Activated CD4-positive, alpha-beta T cell treated with anti-CD3 and anti-CD28 coated beads, Interleukin-2, amount 10 ng/mL, durations not matched to agents 7 days and 5 days (primary cell): ENCODE measurements at regions not wholly inside any gene's neighbourhood (a gene's known extent, or its start where the extent isn't known, plus 50 kb on each side); places are given as distances from the start of the nearest gene placed in this dataset.

Experiments
- CTCF ChIA-PET: fragments of 350-600 bp; sonication (Branson Sonifier 250); formaldehyde crosslinking; loops from one replicate; lab custom pipeline; 2021; ENCODE audit warnings: antibody characterized with exemption; lab: Charles Lee
- POLR2A ChIA-PET: fragments of 350-600 bp; sonication (Branson Sonifier 250); formaldehyde crosslinking; loops from one replicate; lab custom pipeline; 2021; ENCODE audit warnings: antibody characterized with exemption; lab: Charles Lee
- DNase-seq: peaks from one replicate; pipeline ENCODE4 v3.0.0-alpha.2; 2020
- H3K27ac Mint-ChIP-seq: one replicate; pipeline ENCODE4 v1.8.0; 2021; ENCODE audit warnings: mild to moderate bottlenecking, moderate library complexity, mixed read lengths
- H3K27me3 Mint-ChIP-seq: one replicate; pipeline ENCODE4 v1.8.0; 2021; ENCODE audit warnings: mixed read lengths
- H3K36me3 Mint-ChIP-seq: one replicate; pipeline ENCODE4 v1.8.0; 2021; ENCODE audit warnings: low read depth, mixed read lengths
- H3K4me1 Mint-ChIP-seq: one replicate; pipeline ENCODE4 v1.8.0; 2021; ENCODE audit warnings: mixed read lengths
- H3K4me3 Mint-ChIP-seq: one replicate; pipeline ENCODE4 v1.8.0; 2021; ENCODE audit warnings: mild to moderate bottlenecking, moderate library complexity, mixed read lengths
- H3K9me3 Mint-ChIP-seq: one replicate; pipeline ENCODE4 v1.8.0; 2021; ENCODE audit warnings: mixed read lengths

GRCh38 chr9:87097238-87097637 lies 149.9 kb upstream of the GAS1 start:
- H3K9me3 Mint-ChIP-seq, result peaks cover 5% of the 10 kb centered on the region
- no peak overlapping the region for H3K4me3 Mint-ChIP-seq
- ChIA-PET CTCF (no interaction called here), POLR2A (no interaction called here)
- H3K27ac Mint-ChIP-seq, result no peak overlapping the region
- no peak for DNase-seq
- H3K4me1 Mint-ChIP-seq, result no peaks in the 10 kb centered on the region
- H3K36me3 Mint-ChIP-seq, result no peaks in the 10 kb centered on the region
- no peaks in the 10 kb centered on the region for H3K27me3 Mint-ChIP-seq

DNA sequence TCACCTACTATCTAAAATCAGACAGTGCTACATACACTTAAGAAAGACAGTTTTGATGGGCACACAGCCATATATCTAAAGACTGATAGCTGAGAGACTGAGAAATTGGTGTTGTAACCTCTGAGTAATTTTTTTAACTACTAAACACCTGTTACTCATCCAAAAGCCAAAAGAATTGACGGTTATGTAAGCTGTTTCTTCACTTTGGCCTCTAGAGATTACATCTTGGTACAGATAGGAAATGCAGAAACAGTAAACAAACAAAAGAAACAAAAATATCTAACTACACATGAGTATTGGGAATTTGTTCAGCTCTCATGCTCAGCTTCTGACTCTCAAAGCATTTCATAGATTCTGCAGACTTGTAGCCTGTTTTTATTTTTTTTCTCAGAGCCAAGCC lies 152.1 kb upstream of the GAS1 start:
- no peaks in the 10 kb centered on the region for H3K9me3 Mint-ChIP-seq
- no peak for DNase-seq
- H3K4me1 Mint-ChIP-seq, result no peaks in the 10 kb centered on the region
- H3K27me3 Mint-ChIP-seq, result no peaks in the 10 kb centered on the region
- H3K4me3 Mint-ChIP-seq, result no peak overlapping the region
- H3K36me3 Mint-ChIP-seq, result no peaks in the 10 kb centered on the region
- ChIA-PET POLR2A (no interaction called here), CTCF (no interaction called here)
- H3K27ac Mint-ChIP-seq, result no peak overlapping the region

- Mint-ChIP-seq H3K27ac (no peak overlapping the region), H3K4me3 (no peak overlapping the region), H3K27me3 (no peaks in the 10 kb centered on the region), H3K36me3 (no peaks in the 10 kb centered on the region), H3K9me3 (no peaks in the 10 kb centered on the region), H3K4me1 (no peaks in the 10 kb centered on the region)
- ChIA-PET POLR2A (no interaction called here), CTCF (no interaction called here)
- no peak for DNase-seq
Observed at GRCh38 chr9:87100001-87100400, 152.7 kb upstream of the GAS1 start.

GRCh38 chr9:87102126-87102525 lies 154.8 kb upstream of the GAS1 start:
- Mint-ChIP-seq H3K4me1 (no peaks in the 10 kb centered on the region), H3K36me3 (no peaks in the 10 kb centered on the region), H3K4me3 (no peak overlapping the region), H3K9me3 (no peaks in the 10 kb centered on the region), H3K27ac (no peak overlapping the region), H3K27me3 (no peaks in the 10 kb centered on the region)
- ChIA-PET POLR2A (no interaction called here), CTCF (no interaction called here)
- DNase-seq, result no peak

GRCh38 chr9:87107072-87107471 lies 159.8 kb upstream of the GAS1 start:
- CTCF ChIA-PET, result interaction anchor here (1.4 kb wide), 1 partner anchor 48 kb away, joined by 4 read pairs; no protein-coding TSS in a partner anchor
- Mint-ChIP-seq H3K27me3 (peaks cover 3% of the 10 kb centered on the region), H3K4me1 (no peaks in the 10 kb centered on the region), H3K36me3 (no peaks in the 10 kb centered on the region), H3K9me3 (no peaks in the 10 kb centered on the region), H3K4me3 (no peak overlapping the region), H3K27ac (no peak overlapping the region)
- DNase-seq, result no peak
- POLR2A ChIA-PET, result no interaction called here

DNA sequence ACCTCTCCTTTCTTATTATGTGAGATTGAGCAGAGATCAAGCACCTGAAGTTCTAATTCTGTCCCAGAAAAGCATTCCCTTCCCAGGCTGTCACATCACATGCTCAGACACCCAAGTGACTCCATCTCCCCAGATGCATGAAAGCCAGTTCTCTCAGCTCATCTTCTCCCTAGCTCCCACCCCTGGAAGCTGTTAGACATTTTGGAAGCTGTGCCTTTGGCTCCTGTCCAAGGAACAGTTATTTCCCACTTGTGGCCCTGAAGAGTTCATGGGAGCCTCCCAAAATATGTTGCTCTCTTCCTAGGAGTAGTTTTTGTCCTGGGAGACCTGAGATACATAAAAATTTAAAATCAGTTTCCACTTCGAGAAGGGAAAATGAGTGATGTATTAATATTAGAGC lies 161.4 kb upstream of the GAS1 start:
- ChIA-PET CTCF (no interaction called here), POLR2A (no interaction called here)
- Mint-ChIP-seq H3K27me3 (peaks cover 3% of the 10 kb centered on the region), H3K4me1 (no peaks in the 10 kb centered on the region), H3K27ac (no peak overlapping the region), H3K36me3 (no peaks in the 10 kb centered on the region), H3K4me3 (no peak overlapping the region), H3K9me3 (peaks cover 2% of the 10 kb centered on the region)
- no peak for DNase-seq

GRCh38 chr9:87109231-87109631 lies 161.9 kb upstream of the GAS1 start:
- Mint-ChIP-seq H3K9me3 (peaks cover 2% of the 10 kb centered on the region), H3K36me3 (no peaks in the 10 kb centered on the region), H3K27me3 (peaks cover 3% of the 10 kb centered on the region), H3K4me1 (no peaks in the 10 kb centered on the region), H3K27ac (no peak overlapping the region), H3K4me3 (no peak overlapping the region)
- POLR2A ChIA-PET, result no interaction called here
- CTCF ChIA-PET, result no interaction called here
- DNase-seq, result no peak

DNA sequence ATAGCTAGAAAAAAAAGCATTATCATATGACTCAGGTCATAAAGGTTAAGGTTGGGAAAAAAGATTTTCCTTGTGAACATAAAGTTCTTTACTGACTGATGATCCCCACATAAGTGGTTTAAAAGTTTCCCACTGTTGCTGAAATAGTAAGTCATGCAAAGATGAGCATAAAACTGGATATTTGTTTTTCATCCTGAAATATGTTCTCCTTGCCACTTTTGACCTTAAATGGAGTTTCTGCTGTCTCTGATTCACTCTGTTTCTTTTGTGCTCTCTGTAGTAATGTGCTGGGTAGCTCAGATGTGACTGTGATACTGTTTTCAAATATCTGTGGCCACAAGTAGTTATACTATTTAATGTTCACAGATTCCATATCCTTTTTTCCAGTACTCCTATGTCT lies 162.5 kb upstream of the GAS1 start:
- Mint-ChIP-seq H3K9me3 (peaks cover 2% of the 10 kb centered on the region), H3K4me1 (no peaks in the 10 kb centered on the region), H3K36me3 (no peaks in the 10 kb centered on the region), H3K4me3 (no peak overlapping the region), H3K27me3 (peaks cover 6% of the 10 kb centered on the region), H3K27ac (no peak overlapping the region)
- POLR2A ChIA-PET, result no interaction called here
- DNase-seq, result no peak
- CTCF ChIA-PET, result no interaction called here

DNA sequence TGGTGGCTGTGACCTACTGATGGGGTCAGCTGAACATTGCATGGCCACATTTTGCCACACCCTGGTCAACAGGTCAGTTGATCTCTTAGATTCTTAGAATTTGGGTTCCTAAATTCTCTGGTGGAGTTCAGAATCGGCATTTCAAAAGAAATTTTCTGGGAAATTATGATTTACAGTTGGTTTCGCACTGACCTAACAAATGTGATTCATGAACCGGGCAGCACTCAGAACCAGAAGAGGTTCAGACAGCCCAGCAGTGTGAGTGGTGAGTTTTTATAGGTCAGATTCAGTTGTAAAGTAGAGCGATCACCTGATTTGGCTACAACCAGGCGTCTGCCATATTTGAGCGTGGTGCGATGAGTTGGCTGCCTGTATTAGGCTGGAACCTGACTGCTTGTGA lies 163.7 kb upstream of the GAS1 start:
- no peaks in the 10 kb centered on the region for H3K36me3 Mint-ChIP-seq
- no peak overlapping the region for H3K27ac Mint-ChIP-seq
- H3K4me3 Mint-ChIP-seq, result no peak overlapping the region
- CTCF ChIA-PET, result no interaction called here
- peaks cover 2% of the 10 kb centered on the region for H3K9me3 Mint-ChIP-seq
- H3K4me1 Mint-ChIP-seq, result no peaks in the 10 kb centered on the region
- peaks cover 9% of the 10 kb centered on the region for H3K27me3 Mint-ChIP-seq
- DNase-seq, result no peak
- POLR2A ChIA-PET, result no interaction called here

- Mint-ChIP-seq H3K27ac (no peak overlapping the region), H3K9me3 (peaks cover 2% of the 10 kb centered on the region), H3K27me3 (peaks cover 9% of the 10 kb centered on the region), H3K4me1 (no peaks in the 10 kb centered on the region), H3K4me3 (no peak overlapping the region), H3K36me3 (no peaks in the 10 kb centered on the region)
- ChIA-PET CTCF (no interaction called here), POLR2A (no interaction called here)
- DNase-seq, result no peak
Observed at GRCh38 chr9:87112656-87113055, 165.3 kb upstream of the GAS1 start.

DNA sequence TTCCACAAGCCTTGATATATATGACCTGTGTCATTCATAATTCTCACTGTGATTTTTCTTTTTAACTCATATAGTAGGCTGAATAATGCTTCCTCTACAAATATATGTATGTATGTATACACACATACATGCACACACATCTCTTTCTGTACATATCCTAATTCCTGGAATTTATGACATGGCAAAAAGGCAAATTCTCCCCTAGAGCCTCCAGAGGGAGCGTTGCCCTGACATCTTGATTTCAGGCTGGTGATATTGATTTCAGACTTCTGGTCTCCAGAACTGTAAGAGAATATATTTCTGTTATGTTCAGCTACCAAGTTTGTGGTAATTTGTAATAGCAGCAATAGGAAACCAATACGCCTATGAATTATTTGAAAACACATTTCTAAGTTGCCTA lies 166.6 kb upstream of the GAS1 start:
- POLR2A ChIA-PET, result no interaction called here
- Mint-ChIP-seq H3K36me3 (no peaks in the 10 kb centered on the region), H3K27me3 (peaks cover 9% of the 10 kb centered on the region), H3K27ac (no peak overlapping the region), H3K4me1 (no peaks in the 10 kb centered on the region), H3K9me3 (peaks cover 2% of the 10 kb centered on the region), H3K4me3 (no peak overlapping the region)
- CTCF ChIA-PET, result no interaction called here
- no peak for DNase-seq

GRCh38 chr9:87115785-87116184 lies 168.5 kb upstream of the GAS1 start:
- CTCF ChIA-PET, result no interaction called here
- Mint-ChIP-seq H3K36me3 (no peaks in the 10 kb centered on the region), H3K4me1 (no peaks in the 10 kb centered on the region), H3K4me3 (no peak overlapping the region), H3K27ac (no peak overlapping the region), H3K9me3 (peaks cover 2% of the 10 kb centered on the region), H3K27me3 (peaks cover 6% of the 10 kb centered on the region)
- no peak for DNase-seq
- POLR2A ChIA-PET, result no interaction called here

DNA sequence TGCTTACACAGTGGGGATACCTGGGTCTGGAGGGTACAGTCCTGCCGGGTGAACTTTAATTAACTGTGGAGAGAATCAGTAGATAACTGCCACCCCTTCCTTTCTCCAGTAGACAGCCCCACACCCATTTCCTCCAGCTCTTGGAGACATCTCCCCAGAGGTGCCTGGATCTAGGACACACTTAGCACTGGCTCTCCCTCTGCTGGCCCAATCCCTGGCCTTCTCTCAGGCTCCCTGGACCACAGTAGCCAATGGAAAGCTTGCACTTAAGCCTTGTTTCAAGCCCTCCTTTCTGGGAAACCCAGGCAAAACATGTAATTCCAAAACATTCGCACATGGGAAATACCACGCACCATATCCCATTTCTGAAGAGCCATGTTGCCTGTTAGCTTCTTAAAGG lies 169.2 kb upstream of the GAS1 start:
- CTCF ChIA-PET, result no interaction called here
- Mint-ChIP-seq H3K4me3 (no peak overlapping the region), H3K36me3 (no peaks in the 10 kb centered on the region), H3K4me1 (no peaks in the 10 kb centered on the region), H3K9me3 (peaks cover 2% of the 10 kb centered on the region), H3K27me3 (peaks cover 6% of the 10 kb centered on the region), H3K27ac (no peak overlapping the region)
- POLR2A ChIA-PET, result no interaction called here
- DNase-seq, result no peak

GRCh38 chr9:87118594-87118993 lies 171.3 kb upstream of the GAS1 start:
- H3K4me1 Mint-ChIP-seq, result peaks cover 7% of the 10 kb centered on the region
- POLR2A ChIA-PET, result no interaction called here
- CTCF ChIA-PET, result no interaction called here

More at GRCh38 chr9:87118594-87118993, 171.3 kb upstream of the GAS1 start:
- no peak for DNase-seq
- H3K36me3 Mint-ChIP-seq, result no peaks in the 10 kb centered on the region
- no peak overlapping the region for H3K27ac Mint-ChIP-seq
- no peaks in the 10 kb centered on the region for H3K9me3 Mint-ChIP-seq
- peaks cover 6% of the 10 kb centered on the region for H3K27me3 Mint-ChIP-seq
- H3K4me3 Mint-ChIP-seq, result no peak overlapping the region
